Ishikawa (cell line): ENCODE measurements at regions not wholly inside any gene's neighbourhood (a gene's known extent, or its start where the extent isn't known, plus 50 kb on each side); places are given as distances from the start of the nearest gene placed in this dataset.

Experiments used
- CEBPB ChIP-seq: IDR thresholded peaks from 2 replicates; pipeline ENCODE4 v1.6.1; 2012
- CREB1 ChIP-seq: IDR thresholded peaks from 2 replicates; pipeline ENCODE4 v1.6.1; 2012; ENCODE audit warnings: low read depth
- EGR1 ChIP-seq: IDR thresholded peaks from 2 replicates; pipeline ENCODE4 v1.6.1; 2012
- EP300 ChIP-seq: IDR thresholded peaks from 2 replicates; pipeline ENCODE4 v1.6.1; 2012; ENCODE audit warnings: borderline replicate concordance
- FOXM1 ChIP-seq: IDR thresholded peaks from 2 replicates; pipeline ENCODE4 v1.6.1; 2012; ENCODE audit warnings: low read depth, borderline replicate concordance
- MAX ChIP-seq: IDR thresholded peaks from 2 replicates; pipeline ENCODE4 v1.6.1; 2012
- NFIC ChIP-seq: IDR thresholded peaks from 2 replicates; pipeline ENCODE4 v1.6.1; 2012
- RAD21 ChIP-seq: IDR thresholded peaks from 2 replicates; pipeline ENCODE4 v1.6.1; 2012; ENCODE audit warnings: low read depth
- TAF1 ChIP-seq: IDR thresholded peaks from 2 replicates; pipeline ENCODE4 v1.6.1; 2012; ENCODE audit warnings: low read depth, mild to moderate bottlenecking
- TCF12 ChIP-seq: IDR thresholded peaks from 2 replicates; pipeline ENCODE4 v1.6.1; 2012; ENCODE audit warnings: low read depth
- TEAD4 ChIP-seq: IDR thresholded peaks from 2 replicates; pipeline ENCODE4 v1.6.1; 2012
- USF1 ChIP-seq: IDR thresholded peaks from 2 replicates; pipeline ENCODE4 v1.6.1; 2012
- YY1 ChIP-seq: IDR thresholded peaks from 2 replicates; pipeline ENCODE4 v1.6.1; 2012; ENCODE audit warnings: low read depth
- ZBTB7A ChIP-seq: IDR thresholded peaks from 2 replicates; pipeline ENCODE4 v1.6.1; 2012; ENCODE audit warnings: low read depth
- TF ChIP-seq, protein P1 (sequence below): IDR thresholded peaks from 2 replicates; pipeline ENCODE4 v1.6.1; 2012; ENCODE audit warnings: low read depth, mild to moderate bottlenecking

DNA sequence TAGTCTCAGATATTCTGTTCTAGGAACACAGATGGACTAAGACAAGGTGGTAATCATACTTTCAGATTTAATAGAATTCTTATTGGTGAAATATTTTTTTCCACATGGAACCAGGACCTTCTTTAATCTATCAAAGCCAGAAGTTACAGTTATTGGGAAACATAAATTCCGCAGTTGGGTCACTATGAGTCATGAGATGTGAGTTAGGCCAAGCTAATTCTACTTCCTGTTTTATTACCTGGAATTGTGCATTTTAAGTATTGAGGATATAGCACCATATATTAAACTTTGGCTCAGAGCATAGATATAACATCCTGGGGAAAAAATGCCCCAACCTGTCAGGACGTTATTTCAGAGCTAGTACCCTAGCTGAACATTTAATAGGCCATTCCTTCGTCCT, 96.4 kb upstream of the P3H2 start:
- no peak for TF ChIP-seq EP300
- TF ChIP-seq TEAD4, result no peak
- no peak for TF ChIP-seq EGR1
- no peak for TF ChIP-seq NFIC
- TF ChIP-seq YY1, result no peak
- TF ChIP-seq FOXM1, result no peak
- no peak for TF ChIP-seq RAD21
- TF ChIP-seq, protein P1, sequence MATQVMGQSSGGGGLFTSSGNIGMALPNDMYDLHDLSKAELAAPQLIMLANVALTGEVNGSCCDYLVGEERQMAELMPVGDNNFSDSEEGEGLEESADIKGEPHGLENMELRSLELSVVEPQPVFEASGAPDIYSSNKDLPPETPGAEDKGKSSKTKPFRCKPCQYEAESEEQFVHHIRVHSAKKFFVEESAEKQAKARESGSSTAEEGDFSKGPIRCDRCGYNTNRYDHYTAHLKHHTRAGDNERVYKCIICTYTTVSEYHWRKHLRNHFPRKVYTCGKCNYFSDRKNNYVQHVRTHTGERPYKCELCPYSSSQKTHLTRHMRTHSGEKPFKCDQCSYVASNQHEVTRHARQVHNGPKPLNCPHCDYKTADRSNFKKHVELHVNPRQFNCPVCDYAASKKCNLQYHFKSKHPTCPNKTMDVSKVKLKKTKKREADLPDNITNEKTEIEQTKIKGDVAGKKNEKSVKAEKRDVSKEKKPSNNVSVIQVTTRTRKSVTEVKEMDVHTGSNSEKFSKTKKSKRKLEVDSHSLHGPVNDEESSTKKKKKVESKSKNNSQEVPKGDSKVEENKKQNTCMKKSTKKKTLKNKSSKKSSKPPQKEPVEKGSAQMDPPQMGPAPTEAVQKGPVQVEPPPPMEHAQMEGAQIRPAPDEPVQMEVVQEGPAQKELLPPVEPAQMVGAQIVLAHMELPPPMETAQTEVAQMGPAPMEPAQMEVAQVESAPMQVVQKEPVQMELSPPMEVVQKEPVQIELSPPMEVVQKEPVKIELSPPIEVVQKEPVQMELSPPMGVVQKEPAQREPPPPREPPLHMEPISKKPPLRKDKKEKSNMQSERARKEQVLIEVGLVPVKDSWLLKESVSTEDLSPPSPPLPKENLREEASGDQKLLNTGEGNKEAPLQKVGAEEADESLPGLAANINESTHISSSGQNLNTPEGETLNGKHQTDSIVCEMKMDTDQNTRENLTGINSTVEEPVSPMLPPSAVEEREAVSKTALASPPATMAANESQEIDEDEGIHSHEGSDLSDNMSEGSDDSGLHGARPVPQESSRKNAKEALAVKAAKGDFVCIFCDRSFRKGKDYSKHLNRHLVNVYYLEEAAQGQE, result no peak
- no peak for TF ChIP-seq TAF1
- TF ChIP-seq MAX, result no peak
- no peak for TF ChIP-seq CEBPB
- TF ChIP-seq USF1, result no peak
- no peak for TF ChIP-seq CREB1
- TF ChIP-seq ZBTB7A, result no peak
- no peak for TF ChIP-seq TCF12

DNA sequence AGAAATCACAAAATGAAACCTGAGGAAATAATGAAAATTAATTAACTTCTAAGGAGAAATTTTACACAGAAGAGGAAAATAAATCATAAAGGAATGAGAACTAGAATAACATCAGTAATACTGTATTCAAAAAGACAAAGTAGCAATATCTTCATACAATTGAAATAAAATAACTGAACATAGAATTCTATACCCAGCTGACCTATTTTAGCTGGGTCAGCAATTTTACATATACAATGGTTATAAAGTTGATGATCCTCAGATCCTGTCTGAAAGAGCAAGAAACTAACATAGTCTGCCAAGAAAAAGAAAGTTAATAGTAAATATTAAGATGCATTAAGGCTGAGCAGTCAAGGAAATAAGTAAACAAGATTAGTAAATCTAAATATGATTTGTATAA, 93.0 kb upstream of the P3H2 start:
- no peak for TF ChIP-seq MAX
- TF ChIP-seq EGR1, result no peak
- TF ChIP-seq RAD21, result no peak
- no peak for TF ChIP-seq YY1
- TF ChIP-seq CREB1, result no peak
- no peak for TF ChIP-seq USF1
- TF ChIP-seq TEAD4, result no peak
- TF ChIP-seq ZBTB7A, result no peak
- TF ChIP-seq, protein P1, result no peak
- no peak for TF ChIP-seq TCF12
- no peak for TF ChIP-seq CEBPB
- TF ChIP-seq NFIC, result no peak
- no peak for TF ChIP-seq EP300
- TF ChIP-seq TAF1, result no peak
- no peak for TF ChIP-seq FOXM1

DNA sequence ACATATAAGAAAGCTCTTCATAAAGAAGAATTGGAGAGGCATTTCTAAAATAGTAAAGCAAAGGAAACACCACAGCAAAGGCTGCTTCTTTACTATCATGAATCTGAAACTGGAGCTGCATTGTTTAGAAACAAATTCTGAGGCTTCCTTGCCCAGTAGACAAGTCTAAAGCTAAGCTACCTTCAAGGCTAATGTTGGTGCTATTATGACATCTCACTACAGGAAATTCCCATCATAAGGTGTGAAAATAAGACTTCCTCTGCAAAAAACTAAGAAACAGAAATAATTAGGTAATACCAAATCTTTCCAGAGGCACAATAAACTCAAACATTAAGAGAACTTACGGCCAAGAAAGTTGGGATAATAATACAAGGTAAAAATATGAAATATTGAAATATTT, 89.9 kb upstream of the P3H2 start:
- TF ChIP-seq TCF12, result no peak

DNA sequence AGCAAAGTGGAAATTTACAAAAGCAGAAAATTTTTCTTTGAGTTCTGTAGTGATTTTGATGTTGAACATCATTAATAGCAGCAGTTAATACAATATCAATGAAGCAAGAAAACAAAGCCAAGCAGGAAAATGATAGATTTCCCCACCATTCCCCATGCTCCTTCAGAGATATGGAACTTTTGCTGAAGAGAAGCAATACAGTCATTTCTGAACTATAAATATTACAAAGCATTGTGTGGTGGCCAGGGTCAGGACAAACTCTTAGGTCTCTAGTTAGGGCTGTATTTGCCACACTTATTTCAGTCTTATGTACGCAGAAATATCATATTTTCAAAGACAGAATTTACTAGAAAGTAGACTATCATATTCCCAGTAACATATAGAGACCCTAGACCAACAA, 88.8 kb upstream of the P3H2 start:
- TF ChIP-seq EP300, result no peak
- TF ChIP-seq NFIC, result no peak
- TF ChIP-seq TAF1, result no peak
- no peak for TF ChIP-seq TCF12
- no peak for TF ChIP-seq FOXM1

GRCh38 chr3:190208196-190208595, 87.5 kb upstream of the P3H2 start:
- TF ChIP-seq FOXM1, result no peak

DNA sequence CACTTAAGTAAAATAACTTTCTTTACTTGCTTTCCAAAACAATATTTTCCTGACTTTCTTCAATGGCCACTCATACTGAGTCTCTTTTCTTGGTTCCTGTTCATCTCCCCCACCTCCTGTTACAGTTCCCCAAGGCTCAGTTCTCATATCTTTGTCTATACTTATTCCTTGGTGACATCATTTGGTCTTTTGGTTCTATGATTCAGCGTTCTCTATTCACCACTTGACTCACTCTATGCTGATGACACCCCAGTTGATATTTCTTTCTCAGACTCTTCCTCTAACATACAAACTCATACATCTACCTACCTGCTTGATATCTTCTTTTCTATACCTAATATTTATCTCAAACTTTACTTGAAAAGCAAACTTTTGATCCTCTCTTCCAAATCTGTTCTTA, 85.0 kb upstream of the P3H2 start:
- TF ChIP-seq EGR1 (no peak), MAX (no peak), FOXM1 (no peak), CREB1 (no peak), CEBPB (no peak), NFIC (no peak), YY1 (no peak), TAF1 (no peak), TEAD4 (no peak)
- TF ChIP-seq, protein P1, result no peak
